ENCODE measurements at regions not wholly inside any gene's neighbourhood (a gene's known extent, or its start where the extent isn't known, plus 50 kb on each side); places are given as distances from the start of the nearest gene placed in this dataset.

- Histone ChIP-seq H3K27ac (ENCODE audit: low read length) (no peak overlapping the region), H3K9me2 (ENCODE audit: insufficient read depth, low read length) (no peaks in the 10 kb centered on the region), H4K20me1 (ENCODE audit: insufficient read depth) (no peaks in the 10 kb centered on the region), H3F3A (ENCODE audit: insufficient read depth, low read length, poor library complexity, severe bottlenecking) (no peaks in the 10 kb centered on the region), H2AFZ (ENCODE audit: low read depth, low read length) (no peak overlapping the region), H3K9me3 (ENCODE audit: low read length) (no peaks in the 10 kb centered on the region), H3K9ac (ENCODE audit: low read length) (no peak overlapping the region), H3K4me3 (ENCODE audit: low read length) (no peak overlapping the region), H3K4me2 (ENCODE audit: low read length) (no peak overlapping the region), H3K79me2 (replicated peaks; ENCODE audit: insufficient read depth, low read length) (no peaks in the 10 kb centered on the region), H3K36me3 (ENCODE audit: insufficient read depth, low read length) (no peaks in the 10 kb centered on the region), H3K27me3 (ENCODE audit: insufficient read depth, low read depth, low read length) (no peaks in the 10 kb centered on the region)
- TF ChIP-seq RAD21 (conservative IDR thresholded peaks at IDR 0.05), result no peak
- no peak for TF ChIP-seq MXI1 (conservative IDR thresholded peaks at IDR 0.05; ENCODE audit: poor library complexity, severe bottlenecking)
- TF ChIP-seq, protein P1, sequence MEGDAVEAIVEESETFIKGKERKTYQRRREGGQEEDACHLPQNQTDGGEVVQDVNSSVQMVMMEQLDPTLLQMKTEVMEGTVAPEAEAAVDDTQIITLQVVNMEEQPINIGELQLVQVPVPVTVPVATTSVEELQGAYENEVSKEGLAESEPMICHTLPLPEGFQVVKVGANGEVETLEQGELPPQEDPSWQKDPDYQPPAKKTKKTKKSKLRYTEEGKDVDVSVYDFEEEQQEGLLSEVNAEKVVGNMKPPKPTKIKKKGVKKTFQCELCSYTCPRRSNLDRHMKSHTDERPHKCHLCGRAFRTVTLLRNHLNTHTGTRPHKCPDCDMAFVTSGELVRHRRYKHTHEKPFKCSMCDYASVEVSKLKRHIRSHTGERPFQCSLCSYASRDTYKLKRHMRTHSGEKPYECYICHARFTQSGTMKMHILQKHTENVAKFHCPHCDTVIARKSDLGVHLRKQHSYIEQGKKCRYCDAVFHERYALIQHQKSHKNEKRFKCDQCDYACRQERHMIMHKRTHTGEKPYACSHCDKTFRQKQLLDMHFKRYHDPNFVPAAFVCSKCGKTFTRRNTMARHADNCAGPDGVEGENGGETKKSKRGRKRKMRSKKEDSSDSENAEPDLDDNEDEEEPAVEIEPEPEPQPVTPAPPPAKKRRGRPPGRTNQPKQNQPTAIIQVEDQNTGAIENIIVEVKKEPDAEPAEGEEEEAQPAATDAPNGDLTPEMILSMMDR (IDR thresholded peaks at IDR 0.05; ENCODE audit: poor library complexity, severe bottlenecking), result no peak
- TF ChIP-seq SMC3 (conservative IDR thresholded peaks at IDR 0.05; ENCODE audit: poor library complexity), result no peak
- TF ChIP-seq, protein P2, sequence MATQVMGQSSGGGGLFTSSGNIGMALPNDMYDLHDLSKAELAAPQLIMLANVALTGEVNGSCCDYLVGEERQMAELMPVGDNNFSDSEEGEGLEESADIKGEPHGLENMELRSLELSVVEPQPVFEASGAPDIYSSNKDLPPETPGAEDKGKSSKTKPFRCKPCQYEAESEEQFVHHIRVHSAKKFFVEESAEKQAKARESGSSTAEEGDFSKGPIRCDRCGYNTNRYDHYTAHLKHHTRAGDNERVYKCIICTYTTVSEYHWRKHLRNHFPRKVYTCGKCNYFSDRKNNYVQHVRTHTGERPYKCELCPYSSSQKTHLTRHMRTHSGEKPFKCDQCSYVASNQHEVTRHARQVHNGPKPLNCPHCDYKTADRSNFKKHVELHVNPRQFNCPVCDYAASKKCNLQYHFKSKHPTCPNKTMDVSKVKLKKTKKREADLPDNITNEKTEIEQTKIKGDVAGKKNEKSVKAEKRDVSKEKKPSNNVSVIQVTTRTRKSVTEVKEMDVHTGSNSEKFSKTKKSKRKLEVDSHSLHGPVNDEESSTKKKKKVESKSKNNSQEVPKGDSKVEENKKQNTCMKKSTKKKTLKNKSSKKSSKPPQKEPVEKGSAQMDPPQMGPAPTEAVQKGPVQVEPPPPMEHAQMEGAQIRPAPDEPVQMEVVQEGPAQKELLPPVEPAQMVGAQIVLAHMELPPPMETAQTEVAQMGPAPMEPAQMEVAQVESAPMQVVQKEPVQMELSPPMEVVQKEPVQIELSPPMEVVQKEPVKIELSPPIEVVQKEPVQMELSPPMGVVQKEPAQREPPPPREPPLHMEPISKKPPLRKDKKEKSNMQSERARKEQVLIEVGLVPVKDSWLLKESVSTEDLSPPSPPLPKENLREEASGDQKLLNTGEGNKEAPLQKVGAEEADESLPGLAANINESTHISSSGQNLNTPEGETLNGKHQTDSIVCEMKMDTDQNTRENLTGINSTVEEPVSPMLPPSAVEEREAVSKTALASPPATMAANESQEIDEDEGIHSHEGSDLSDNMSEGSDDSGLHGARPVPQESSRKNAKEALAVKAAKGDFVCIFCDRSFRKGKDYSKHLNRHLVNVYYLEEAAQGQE (IDR thresholded peaks at IDR 0.05; ENCODE audit: borderline replicate concordance), result no peak
These were observed 399.4 kb downstream of the PTPRU start for GRCh38 chr1:29635501-29636263.

DNA sequence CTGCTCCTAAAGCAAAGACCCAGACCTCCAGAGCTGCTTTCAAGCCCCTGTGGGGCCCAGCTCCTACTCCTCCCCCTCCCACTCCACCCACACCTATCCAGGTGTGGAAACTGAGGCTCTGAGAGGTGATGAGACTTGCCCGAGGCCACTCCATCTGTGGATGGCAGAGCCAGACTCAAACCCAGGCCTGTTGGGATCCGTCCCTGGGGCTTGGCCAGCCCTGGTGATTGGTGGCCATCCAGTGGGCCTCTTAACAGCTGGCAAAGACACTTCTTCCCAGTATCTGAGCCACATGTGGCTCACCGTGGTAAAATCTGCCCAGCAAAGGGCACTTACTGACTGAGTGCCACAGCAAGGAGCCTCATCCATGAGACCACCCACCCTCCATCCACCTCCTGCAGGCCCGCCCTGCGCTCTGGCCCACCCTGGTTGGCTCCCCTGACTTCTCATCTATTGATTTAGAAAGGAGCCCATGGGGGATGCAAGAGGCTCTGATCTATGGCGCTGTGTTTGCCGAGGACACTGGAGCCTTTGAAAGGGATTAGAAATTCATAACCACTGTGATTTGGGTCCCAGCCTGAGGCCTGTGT, 398.5 kb downstream of the PTPRU start:
- H4K20me1 ChIP-seq (ENCODE audit: insufficient read depth), result no peaks in the 10 kb centered on the region

More for the DNA sequence above, 398.5 kb downstream of the PTPRU start:
- no peaks in the 10 kb centered on the region for H3K9me2 ChIP-seq (ENCODE audit: insufficient read depth, low read length)
- no peaks in the 10 kb centered on the region for H3F3A ChIP-seq (ENCODE audit: insufficient read depth, low read length, poor library complexity, severe bottlenecking)
- H3K79me2 ChIP-seq (replicated peaks; ENCODE audit: insufficient read depth, low read length), result no peaks in the 10 kb centered on the region
- H3K36me3 ChIP-seq (ENCODE audit: insufficient read depth, low read length), result no peaks in the 10 kb centered on the region
- H3K27ac ChIP-seq (ENCODE audit: low read length), result no peak overlapping the region
- H3K9ac ChIP-seq (ENCODE audit: low read length), result no peak overlapping the region
- H3K9me3 ChIP-seq (ENCODE audit: low read length), result no peaks in the 10 kb centered on the region
- no peaks in the 10 kb centered on the region for H3K27me3 ChIP-seq (ENCODE audit: insufficient read depth, low read depth, low read length)
- TF ChIP-seq MXI1 (conservative IDR thresholded peaks at IDR 0.05; ENCODE audit: poor library complexity, severe bottlenecking), result no peak
- TF ChIP-seq, protein P1 (IDR thresholded peaks at IDR 0.05; ENCODE audit: poor library complexity, severe bottlenecking), result no peak
- H2AFZ ChIP-seq (ENCODE audit: low read depth, low read length), result no peak overlapping the region
- no peak overlapping the region for H3K4me2 ChIP-seq (ENCODE audit: low read length)
- H3K4me3 ChIP-seq (ENCODE audit: low read length), result no peak overlapping the region

Measured in neural cell (in vitro differentiated cells).